ENCODE measurements at regions not wholly inside any gene's neighbourhood (a gene's known extent, or its start where the extent isn't known, plus 50 kb on each side); places are given as distances from the start of the nearest gene placed in this dataset.

- DNase-seq: peak; percentile 61
These were observed 235.7 kb downstream of the CDCA7 start for GRCh38 chr2:173590276-173590861.

- no peak for DNase-seq
These were observed 238.4 kb downstream of the CDCA7 start for GRCh38 chr2:173593109-173593508.

DNA sequence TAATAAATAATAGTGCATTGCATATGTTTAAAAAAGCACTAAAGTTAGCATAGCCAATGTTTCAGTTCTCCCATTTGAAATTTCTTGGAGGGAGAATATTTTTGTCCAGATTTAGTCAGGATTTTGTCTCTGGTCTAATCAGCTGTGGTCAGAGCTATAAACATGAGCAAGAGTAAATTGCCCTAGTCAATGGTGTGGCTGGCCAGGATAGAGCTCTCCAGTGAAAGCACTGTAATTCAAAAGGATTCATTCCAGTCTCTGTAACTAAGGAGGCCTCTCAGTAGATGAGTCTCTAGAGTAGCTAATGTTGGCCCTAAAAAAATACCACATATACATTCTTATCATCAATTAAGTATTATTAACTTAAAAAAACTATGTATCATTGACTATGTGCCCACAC is 241.6 kb downstream of the CDCA7 start:
- no peak for DNase-seq

- no peak for DNase-seq
These were observed 243.9 kb downstream of the CDCA7 start for GRCh38 chr2:173598525-173598924.

DNA sequence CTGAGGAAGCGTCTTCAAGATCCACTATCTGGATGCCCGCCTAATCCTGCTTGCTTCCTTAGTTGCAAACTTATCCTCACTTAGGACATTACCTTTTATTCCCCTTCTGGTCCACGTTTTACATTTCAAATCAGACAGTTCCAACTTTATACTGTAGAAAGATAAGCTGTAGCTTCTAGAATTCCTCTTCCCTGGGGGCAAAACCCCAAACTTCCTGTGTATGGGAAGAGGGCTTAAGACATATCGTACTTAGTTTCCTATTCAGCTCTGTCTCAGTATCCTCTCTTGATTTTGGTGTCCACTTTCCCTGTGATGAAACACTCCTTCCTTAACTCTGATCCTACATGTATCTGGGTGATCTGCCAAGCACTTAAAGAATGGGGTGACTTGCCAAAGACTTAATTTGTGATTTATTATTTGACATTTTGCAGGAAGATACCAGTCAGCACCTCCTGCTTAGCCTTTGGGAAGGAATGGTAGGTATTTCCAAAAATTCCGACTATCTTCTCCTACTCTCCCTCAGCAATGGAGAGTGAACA is 245.2 kb downstream of the CDCA7 start:
- no peak for DNase-seq

DNA sequence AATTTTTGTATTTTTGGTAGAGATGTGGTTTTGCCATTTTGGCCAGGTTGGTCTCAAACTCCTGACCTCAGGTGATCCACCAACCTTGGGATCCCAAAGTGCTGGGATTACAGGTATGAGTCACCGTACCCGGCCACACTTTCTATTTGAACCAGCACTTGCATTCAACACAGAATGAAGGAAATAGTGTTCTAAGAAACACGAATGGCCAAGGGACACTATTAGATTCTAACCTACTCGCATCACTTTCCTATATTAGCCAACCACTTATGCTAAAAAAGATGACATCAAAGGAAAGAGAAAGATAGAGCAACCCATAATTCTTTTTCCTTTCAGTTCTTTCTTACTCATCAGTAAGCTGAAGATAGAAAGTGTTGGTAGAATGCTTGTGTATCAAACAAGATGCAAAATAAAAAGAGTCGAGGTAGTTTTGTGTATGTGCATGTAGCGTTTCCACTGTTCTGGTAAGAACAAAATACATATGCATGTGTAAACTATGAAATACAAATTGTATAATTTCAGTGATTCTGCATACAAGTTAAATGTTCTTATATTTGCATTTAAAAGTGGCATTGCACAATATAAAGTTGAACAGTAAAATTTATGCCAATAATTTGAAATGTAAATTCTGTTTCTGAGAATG is 247.6 kb downstream of the CDCA7 start:
- DNase-seq: no peak

DNA sequence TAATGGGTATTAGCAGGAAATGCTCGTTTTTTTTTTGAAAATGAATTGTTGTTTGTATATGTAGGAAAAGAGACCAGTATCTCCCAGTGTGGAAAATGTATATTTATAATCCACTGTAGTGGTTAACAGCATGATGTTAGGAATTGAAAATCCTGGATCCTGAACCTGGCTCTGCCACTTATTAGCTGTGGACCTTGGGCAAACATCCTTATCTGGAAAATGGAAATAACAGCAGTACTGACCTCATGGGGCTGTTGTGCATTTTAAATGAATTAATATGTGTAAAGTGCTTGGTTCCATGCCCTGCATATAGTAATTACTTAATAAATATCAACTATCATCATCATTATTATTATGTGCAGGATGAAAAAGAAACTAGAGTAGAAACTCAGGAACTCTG is 251.3 kb downstream of the CDCA7 start:
- DNase-seq: no peak

GRCh38 chr2:173606619-173607248 is 252.1 kb downstream of the CDCA7 start:
- DNase-seq: no peak

DNA sequence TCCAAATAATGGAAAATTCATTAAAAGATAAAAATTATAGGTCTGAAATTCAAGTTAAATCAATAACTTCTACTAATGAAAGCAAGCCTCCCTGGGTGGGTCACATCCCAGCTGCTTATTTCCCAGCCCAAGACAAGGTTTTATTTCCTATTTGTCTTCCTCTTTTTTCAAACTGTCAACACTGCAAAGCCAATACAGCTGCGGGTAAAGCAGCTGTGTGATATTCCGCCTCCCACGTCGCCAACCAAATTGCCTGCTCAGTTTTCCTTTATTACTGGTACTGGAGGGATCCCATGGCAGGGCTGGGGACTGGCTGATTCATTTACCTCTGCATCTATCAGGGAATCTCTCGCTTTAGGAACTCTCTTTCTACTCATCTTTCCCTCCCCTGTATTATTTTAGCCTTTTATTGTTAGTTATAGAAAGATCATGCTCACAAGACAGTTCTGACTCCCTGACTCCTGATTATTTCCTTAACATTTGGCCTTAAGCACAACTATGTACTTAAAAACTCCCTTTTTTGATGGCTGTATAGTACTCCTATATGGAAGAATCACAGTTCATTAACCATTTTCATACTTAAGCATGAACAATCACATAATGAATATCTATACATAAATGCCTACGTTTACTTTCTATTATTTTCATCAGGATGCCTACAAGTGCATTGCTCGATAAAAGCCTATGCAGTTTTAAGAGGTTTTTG is 253.1 kb downstream of the CDCA7 start:
- DNase-seq: peak; percentile 41

GRCh38 chr2:173611121-173611520 is 256.4 kb downstream of the CDCA7 start:
- no peak for DNase-seq

- DNase-seq: no peak
These were observed 257.7 kb downstream of the CDCA7 start for GRCh38 chr2:173612354-173612753.

- DNase-seq: no peak
These were observed 258.7 kb downstream of the CDCA7 start for GRCh38 chr2:173613386-173613785.

DNA sequence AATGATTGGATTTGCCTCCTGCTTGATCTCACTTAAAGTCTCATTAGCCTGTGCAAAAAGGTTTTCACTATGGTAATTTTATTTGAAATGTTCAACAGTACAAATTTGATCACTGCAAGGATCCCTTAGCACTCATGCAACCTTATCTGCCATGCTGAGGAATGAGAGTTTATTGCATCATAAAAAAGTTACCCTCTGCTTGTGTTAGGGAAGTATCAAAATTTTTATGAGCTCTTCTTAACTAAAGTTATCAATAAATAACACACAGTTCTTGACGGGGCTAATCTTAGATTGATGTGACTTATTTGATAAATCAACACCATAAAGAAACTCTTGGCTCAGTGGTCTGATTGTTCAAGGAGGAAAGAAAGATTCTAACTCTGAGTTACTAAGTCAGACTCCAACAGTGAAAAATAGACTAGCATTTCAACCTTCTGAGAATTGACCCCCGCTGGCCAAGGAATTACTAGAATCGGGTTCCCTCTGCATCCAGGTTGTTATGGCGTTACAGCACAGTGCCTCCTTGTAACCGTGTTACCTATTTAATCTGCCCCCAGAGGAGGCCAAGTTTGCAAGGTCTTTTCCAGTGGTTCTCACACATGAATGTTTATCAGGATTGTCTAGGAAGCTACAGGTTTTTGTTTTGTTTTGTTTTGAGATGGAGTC is 259.7 kb downstream of the CDCA7 start:
- DNase-seq: no peak

- DNase-seq: no peak
These were observed 269.0 kb downstream of the CDCA7 start for GRCh38 chr2:173623438-173624319.

DNA sequence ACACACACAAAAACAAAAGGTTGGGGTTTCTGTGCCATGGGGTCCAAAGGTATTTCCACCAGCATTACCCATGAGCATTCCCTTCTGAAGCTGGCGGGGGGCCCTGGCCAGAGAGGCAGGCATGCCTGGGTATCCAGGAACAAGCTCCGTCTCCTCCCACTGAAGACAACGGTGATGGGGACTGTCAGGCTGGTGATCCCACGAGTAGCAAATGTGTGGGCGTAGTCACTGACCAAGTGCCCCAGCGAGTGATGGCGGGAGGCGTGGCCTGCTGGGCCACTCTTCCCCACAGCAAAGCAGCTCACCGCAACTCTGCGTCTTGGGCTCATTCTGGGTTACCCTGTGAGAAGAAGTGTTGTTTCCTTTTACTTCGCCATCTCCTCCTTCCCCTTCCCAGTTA is 270.6 kb downstream of the CDCA7 start:
- DNase-seq: no peak

DNA sequence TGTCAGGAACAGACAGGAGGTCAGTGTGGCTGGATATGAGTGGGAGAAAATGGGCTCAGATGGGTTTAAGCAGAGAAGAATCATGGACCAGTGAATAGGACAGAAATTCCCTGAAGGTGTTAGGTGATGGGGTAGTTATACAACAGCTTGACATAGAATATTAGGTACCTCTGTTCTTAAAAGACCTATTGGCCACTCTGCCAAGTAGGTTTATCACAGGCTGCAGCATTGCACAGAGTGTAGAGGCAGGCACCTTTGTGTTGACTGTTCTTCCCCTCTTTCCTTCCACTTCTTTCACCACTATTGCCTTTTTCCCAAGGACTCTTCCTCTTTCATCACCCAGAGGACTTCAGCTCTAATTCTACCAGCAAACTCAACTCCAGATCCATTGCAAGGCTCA is 274.4 kb downstream of the CDCA7 start:
- no peak for DNase-seq

GRCh38 chr2:173630425-173631126 is 275.9 kb downstream of the CDCA7 start:
- DNase-seq: no peak

DNA sequence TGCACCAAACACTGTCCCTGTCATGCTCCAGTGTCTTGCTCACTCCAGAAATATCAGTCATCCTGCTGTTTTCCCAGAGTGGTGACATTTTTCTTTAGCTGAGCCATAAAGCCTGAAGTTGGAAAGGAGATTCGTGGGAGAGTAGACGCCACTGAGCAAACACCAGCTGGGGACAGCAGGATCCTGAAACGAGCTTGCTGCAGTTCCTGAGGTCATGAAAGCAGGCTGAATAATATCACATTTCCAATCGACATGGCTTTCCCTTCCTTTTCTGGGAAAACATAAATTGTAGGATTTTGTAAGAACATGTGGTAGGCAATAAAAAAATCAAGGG is 276.4 kb downstream of the CDCA7 start:
- peak; percentile 47 for DNase-seq

DNA sequence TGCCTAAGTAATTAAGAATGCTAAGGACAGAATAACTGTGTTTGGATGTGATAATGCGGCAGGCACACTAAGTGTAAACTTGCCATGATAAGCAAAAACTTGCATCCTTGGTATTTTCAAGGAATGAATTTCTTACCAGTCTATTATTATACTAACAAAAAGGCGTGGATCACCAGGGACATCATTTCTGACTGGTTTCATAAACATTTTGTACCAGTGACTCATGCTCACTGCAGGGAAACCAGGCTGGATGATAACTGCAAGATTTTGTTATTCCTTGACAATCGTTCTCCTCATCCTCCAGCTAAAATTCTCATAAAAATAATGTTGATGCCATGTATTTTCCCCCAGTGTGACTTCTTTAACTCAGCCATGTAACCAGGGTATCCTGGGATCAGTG is 289.5 kb downstream of the CDCA7 start:
- no peak for DNase-seq

DNA sequence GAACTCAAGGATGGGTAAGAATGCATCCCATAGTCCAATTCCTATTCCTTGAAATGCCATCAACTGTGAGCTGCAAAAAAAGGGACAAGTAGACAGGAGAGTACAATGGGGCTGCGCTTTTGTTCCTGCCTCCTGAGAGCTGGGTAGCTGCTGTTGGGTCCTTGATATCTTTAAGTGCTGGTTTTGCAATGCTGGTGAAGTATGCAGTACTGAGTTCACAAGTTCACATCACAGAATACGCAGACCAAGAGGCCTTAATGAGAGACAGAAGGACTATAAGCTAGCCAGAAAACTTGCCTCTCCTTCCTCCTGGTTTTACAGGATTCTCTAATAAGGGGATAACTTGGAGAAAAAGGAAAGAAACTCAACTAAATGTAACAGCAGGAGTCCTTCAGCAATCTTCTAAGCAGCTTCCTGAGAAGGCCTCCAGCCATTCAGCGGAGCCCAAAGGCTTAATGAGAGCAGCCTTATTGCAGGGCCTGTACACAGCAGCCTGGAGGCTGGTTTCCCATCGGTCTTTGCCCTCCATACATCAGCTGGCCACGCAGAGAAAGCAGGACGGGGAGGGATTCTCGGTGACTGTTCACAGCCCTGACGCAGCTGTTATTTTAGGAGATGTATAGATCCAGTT is 293.1 kb downstream of the CDCA7 start:
- no peak for DNase-seq

DNA sequence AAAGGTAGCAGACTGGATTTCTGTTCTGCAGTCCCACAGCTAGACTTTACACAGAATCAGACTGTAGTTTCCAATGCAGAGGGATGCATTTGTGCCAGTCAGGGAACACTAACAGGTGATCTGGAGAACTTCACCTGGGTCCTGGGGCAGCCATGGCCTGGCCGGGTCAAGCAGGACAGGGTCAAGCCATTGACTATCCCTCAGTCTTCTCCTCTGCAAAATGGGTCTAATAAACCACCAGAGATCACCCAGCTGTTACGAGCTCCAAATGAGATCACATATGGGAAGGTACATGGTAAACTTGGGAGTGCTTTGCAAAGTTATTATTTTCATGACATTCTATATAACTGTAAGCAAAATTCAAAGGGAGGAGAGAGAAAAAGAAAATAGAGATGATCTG is 294.1 kb downstream of the CDCA7 start:
- DNase-seq: no peak

All from hindlimb muscle (tissue), 1 donor.